ENCODE measurements at regions not wholly inside any gene's neighbourhood (a gene's known extent, or its start where the extent isn't known, plus 50 kb on each side); places are given as distances from the start of the nearest gene placed in this dataset.

GRCh38 chr10:128793726-128794655 lies 667.8 kb upstream of the MKI67 start:
- no peak for DNase-seq (ENCODE audit: low read depth in 2 of 2)

GRCh38 chr10:128796396-128796912 lies 670.2 kb upstream of the MKI67 start:
- DNase-seq (ENCODE audit: low read depth in 2 of 2), result no peak

- DNase-seq (ENCODE audit: low read depth in 2 of 2), result no peak
Observed at GRCh38 chr10:128802062-128802461, 665.0 kb upstream of the MGMT start.

GRCh38 chr10:128803790-128804189 lies 663.3 kb upstream of the MGMT start:
- no peak for DNase-seq (ENCODE audit: low read depth in 2 of 2)

- no peak for DNase-seq (ENCODE audit: low read depth in 2 of 2)
Observed at GRCh38 chr10:128804411-128804810, 662.6 kb upstream of the MGMT start.

GRCh38 chr10:128808921-128809440 lies 658.1 kb upstream of the MGMT start:
- DNase-seq (ENCODE audit: low read depth in 2 of 2), result peak in 1 of 2 donors; percentile 77

- no peak for DNase-seq (ENCODE audit: low read depth in 2 of 2)
Observed at GRCh38 chr10:128811511-128811910, 655.5 kb upstream of the MGMT start.

GRCh38 chr10:128812000-128812399 lies 655.0 kb upstream of the MGMT start:
- no peak for DNase-seq (ENCODE audit: low read depth in 2 of 2)

GRCh38 chr10:128813574-128813973 lies 653.5 kb upstream of the MGMT start:
- peak in 1 of 2 donors; percentile 17 for DNase-seq (ENCODE audit: low read depth in 2 of 2)

- DNase-seq (ENCODE audit: low read depth in 2 of 2), result no peak
Observed at GRCh38 chr10:128814024-128814423, 653.0 kb upstream of the MGMT start.

GRCh38 chr10:128814782-128815181 lies 652.3 kb upstream of the MGMT start:
- no peak for DNase-seq (ENCODE audit: low read depth in 2 of 2)

GRCh38 chr10:128816726-128817125 lies 650.3 kb upstream of the MGMT start:
- no peak for DNase-seq (ENCODE audit: low read depth in 2 of 2)

- no peak for DNase-seq (ENCODE audit: low read depth in 2 of 2)
Observed at GRCh38 chr10:128817636-128818035, 649.4 kb upstream of the MGMT start.

- DNase-seq (ENCODE audit: low read depth in 2 of 2), result no peak
Observed at GRCh38 chr10:128820663-128821062, 646.4 kb upstream of the MGMT start.

GRCh38 chr10:128823201-128823600 lies 643.8 kb upstream of the MGMT start:
- no peak for DNase-seq (ENCODE audit: low read depth in 2 of 2)

- DNase-seq (ENCODE audit: low read depth in 2 of 2), result peak; percentile 7 to 33
Observed at GRCh38 chr10:128825626-128826025, 641.4 kb upstream of the MGMT start.

GRCh38 chr10:128833671-128834070 lies 633.4 kb upstream of the MGMT start:
- DNase-seq (ENCODE audit: low read depth in 2 of 2), result no peak

GRCh38 chr10:128835361-128835760 lies 631.7 kb upstream of the MGMT start:
- DNase-seq (ENCODE audit: low read depth in 2 of 2), result no peak

- DNase-seq (ENCODE audit: low read depth in 2 of 2), result no peak
Observed at GRCh38 chr10:128837478-128837877, 629.6 kb upstream of the MGMT start.

GRCh38 chr10:128839134-128839533 lies 627.9 kb upstream of the MGMT start:
- no peak for DNase-seq (ENCODE audit: low read depth in 2 of 2)

GRCh38 chr10:128839701-128840100 lies 627.3 kb upstream of the MGMT start:
- DNase-seq (ENCODE audit: low read depth in 2 of 2), result no peak

GRCh38 chr10:128843972-128844371 lies 623.1 kb upstream of the MGMT start:
- peak; percentile 23 to 54 for DNase-seq (ENCODE audit: low read depth in 2 of 2)

GRCh38 chr10:128846927-128847326 lies 620.1 kb upstream of the MGMT start:
- no peak for DNase-seq (ENCODE audit: low read depth in 2 of 2)

Measured in dermis microvascular lymphatic vessel endothelial cell (primary cell).